ENCODE measurements at regions not wholly inside any gene's neighbourhood (a gene's known extent, or its start where the extent isn't known, plus 50 kb on each side); places are given as distances from the start of the nearest gene placed in this dataset.

DNA sequence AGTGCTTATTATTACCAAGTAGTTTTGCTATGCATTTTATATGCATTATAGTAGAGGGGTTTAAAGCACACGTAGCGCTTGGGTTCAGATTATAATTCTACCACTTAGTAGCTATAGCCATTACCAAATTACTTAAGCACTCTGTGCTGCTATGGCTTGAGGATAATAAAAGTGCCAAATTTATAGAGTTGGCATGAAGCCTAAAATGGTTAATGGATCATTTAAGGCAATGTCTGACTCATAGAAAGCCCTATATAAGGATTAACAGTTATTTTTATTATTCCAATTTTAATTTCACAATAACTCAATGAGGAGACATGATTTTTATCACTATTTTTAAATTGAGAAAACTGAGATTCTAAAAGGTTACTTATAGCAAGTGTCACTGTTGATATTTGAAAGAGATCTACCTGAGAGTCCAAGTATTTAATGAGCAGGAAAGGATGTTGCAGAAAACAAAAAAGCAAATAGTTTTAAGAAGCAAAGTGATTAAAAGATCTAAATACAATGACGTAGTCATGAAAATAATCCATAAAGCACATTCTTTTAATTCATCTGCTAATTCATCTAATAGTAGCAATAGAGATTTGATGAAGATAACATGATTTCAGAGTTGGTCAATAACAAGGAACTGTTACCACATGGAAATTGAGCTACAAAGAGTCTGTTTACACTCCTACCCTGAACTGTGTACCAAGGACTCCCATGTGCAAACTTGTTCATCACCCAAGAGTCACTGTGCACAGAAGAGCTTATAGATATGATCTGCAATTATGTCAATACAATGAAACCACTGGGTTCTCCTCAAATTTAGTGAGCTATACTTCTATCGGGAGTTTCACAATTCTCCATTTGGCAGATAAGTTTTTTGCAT is 78.8 kb upstream of the DTNA start:
- Mint-ChIP-seq H3K36me3 (ENCODE audit: low read depth) (no peaks in the 10 kb centered on the region), H3K27ac (no peak overlapping the region), H3K4me3 (no peak overlapping the region), H3K27me3 (peaks cover 2% of the 10 kb centered on the region), H3K4me1 (no peaks in the 10 kb centered on the region), H3K9me3 (no peaks in the 10 kb centered on the region)
- ATAC-seq (no peak), DNase-seq (no peak)

DNA sequence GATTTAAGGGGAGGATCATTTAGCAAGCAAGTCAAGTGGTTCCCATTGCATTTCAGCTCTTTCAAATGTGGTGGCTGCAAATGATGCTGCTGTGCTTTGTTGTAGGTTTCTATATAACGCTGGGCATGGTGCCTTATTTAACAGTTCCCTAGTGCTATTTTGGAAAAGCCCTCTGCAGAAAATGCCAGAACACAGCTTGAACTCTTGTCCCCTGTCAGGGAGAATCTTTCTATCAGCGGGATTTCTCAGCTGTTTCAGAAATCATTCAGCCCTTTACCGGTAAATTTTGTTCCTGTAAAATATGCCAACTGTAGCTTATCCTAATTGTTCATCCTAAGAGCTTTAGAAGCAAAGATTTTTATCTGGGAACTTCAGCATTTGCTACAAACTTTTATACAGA is 77.8 kb upstream of the DTNA start:
- ATAC-seq = no peak
- no peaks in the 10 kb centered on the region for H3K9me3 Mint-ChIP-seq
- H3K36me3 Mint-ChIP-seq (ENCODE audit: low read depth) = no peaks in the 10 kb centered on the region
- peaks cover 2% of the 10 kb centered on the region for H3K27me3 Mint-ChIP-seq
- no peaks in the 10 kb centered on the region for H3K4me1 Mint-ChIP-seq
- no peak overlapping the region for H3K4me3 Mint-ChIP-seq
- DNase-seq = no peak
- H3K27ac Mint-ChIP-seq = no peak overlapping the region

DNA sequence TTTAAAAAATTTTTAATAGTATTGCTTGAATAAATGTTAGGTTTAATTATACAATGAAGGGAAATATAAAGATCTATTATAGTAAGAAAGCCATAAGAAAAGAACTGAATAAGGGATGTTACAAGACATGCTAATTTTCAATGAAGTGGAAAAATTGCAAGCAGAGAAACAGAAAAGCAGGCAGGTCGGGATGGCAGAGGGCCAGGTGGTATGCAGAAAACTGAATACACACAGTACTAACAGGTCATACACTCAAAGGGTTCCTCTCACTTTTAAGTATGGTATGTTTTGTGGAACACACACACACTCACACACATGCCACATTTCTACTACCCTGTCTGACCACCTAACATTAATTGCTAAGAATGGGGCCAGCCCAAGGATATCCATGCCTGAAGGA is 76.7 kb upstream of the DTNA start:
- Mint-ChIP-seq H3K4me1 (no peaks in the 10 kb centered on the region), H3K27ac (no peak overlapping the region), H3K36me3 (ENCODE audit: low read depth) (no peaks in the 10 kb centered on the region), H3K4me3 (no peak overlapping the region), H3K9me3 (no peaks in the 10 kb centered on the region), H3K27me3 (peaks cover 2% of the 10 kb centered on the region)
- DNase-seq (no peak), ATAC-seq (no peak)

DNA sequence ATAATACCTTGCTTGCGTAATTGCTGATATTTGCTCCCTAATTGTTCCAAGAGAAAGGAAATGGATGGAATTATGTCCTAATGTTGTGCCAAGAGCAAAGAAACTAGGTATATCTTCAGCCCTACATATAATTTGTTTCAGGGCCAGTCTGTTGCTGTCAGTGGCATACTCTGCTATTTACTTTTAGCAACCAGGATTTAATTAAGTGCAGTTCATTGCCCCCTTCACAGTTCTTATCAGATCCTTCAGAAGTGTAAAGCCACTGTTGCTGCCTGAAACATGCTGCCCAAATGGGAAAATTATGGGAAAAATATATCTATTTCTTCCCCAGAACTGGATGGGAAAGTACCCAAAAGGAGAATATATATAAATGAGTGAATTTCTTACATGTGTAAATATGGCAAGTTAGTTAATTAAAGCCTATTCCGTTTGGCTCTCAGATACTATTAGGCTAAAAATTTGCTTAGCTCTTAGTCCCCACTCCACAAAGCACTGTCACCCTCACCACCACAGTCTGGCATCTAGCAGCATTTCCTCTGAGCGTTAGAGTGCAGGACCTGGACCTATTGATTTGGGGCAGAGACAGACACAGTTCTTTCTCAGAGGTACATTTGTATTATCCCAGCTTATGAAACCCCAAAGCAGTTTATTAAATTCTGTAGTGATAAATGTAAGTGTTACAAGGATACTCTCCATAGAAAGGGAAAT is 72.8 kb upstream of the DTNA start:
- no peaks in the 10 kb centered on the region for H3K9me3 Mint-ChIP-seq
- H3K36me3 Mint-ChIP-seq (ENCODE audit: low read depth) = no peaks in the 10 kb centered on the region
- no peak overlapping the region for H3K27ac Mint-ChIP-seq
- H3K27me3 Mint-ChIP-seq = no peaks in the 10 kb centered on the region
- no peak overlapping the region for H3K4me3 Mint-ChIP-seq
- no peaks in the 10 kb centered on the region for H3K4me1 Mint-ChIP-seq
- DNase-seq (no peak), ATAC-seq (no peak)

DNA sequence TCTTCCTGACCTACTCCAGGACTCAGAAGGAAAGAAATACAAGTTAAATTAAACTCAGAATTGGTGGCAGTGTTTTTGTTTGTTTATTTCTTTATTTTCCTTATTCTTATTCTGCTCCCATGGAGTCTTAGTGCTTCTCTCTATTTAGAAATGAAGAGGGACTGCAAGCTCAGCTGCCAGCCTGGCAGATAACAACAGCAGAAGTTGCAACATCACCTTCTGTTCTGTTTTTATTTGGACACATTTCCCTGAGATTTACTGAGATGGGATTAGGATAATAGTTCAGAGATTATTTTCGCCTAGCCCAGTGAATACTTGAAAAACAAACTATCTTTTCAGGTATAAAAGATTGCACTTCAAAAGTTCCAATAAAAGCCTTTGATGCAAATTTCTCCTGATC is 70.4 kb upstream of the DTNA start:
- no peak for DNase-seq
- Mint-ChIP-seq H3K27ac (no peak overlapping the region), H3K36me3 (ENCODE audit: low read depth) (no peaks in the 10 kb centered on the region), H3K27me3 (no peaks in the 10 kb centered on the region), H3K4me3 (no peak overlapping the region), H3K9me3 (no peaks in the 10 kb centered on the region), H3K4me1 (no peaks in the 10 kb centered on the region)
- no peak for ATAC-seq

DNA sequence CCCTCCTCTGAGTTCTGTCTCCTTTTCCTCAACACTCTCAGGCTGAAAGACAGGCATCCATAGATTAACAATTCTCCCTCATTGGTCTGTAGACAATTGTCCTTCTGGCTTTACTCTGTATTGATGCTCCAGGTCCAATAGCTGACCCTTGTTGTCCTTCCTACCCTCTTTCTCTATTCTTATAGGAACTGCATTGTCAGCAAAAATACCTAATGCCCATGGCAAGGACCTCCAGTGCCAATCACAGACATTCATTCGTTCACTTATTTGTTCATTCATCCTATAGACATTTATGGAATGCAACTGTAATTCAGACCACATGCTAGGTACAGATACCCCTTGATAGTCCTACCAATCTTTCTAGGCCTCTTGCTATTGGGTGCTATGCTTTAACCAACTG is 69.8 kb upstream of the DTNA start:
- H3K4me1 Mint-ChIP-seq = no peaks in the 10 kb centered on the region
- ATAC-seq (no peak), DNase-seq (no peak)
- no peaks in the 10 kb centered on the region for H3K27me3 Mint-ChIP-seq
- no peak overlapping the region for H3K27ac Mint-ChIP-seq
- H3K36me3 Mint-ChIP-seq (ENCODE audit: low read depth) = no peaks in the 10 kb centered on the region
- no peaks in the 10 kb centered on the region for H3K9me3 Mint-ChIP-seq
- H3K4me3 Mint-ChIP-seq = no peak overlapping the region

DNA sequence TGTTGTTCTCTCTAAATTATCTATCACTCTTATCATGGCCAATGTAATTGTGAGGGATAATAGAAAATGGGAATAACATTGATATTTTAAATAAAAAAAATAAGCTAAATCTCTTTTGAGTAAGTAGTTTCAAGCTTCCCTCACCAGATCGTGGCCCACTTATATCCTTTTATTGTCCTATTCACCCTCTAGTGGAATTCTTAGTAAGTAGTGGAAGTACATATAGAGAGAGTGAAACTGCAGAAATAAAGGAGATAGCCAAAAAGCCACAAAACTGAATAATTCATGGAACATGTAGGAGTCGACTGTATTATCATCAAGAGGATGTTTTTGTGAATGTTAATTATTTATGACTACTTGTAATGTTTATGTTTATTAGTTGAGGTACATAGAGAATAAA is 66.1 kb upstream of the DTNA start:
- H3K27me3 Mint-ChIP-seq = no peaks in the 10 kb centered on the region
- no peak overlapping the region for H3K27ac Mint-ChIP-seq
- no peaks in the 10 kb centered on the region for H3K4me1 Mint-ChIP-seq
- ATAC-seq = no peak
- no peak overlapping the region for H3K4me3 Mint-ChIP-seq
- DNase-seq = no peak
- no peaks in the 10 kb centered on the region for H3K36me3 Mint-ChIP-seq (ENCODE audit: low read depth)
- H3K9me3 Mint-ChIP-seq = no peaks in the 10 kb centered on the region

DNA sequence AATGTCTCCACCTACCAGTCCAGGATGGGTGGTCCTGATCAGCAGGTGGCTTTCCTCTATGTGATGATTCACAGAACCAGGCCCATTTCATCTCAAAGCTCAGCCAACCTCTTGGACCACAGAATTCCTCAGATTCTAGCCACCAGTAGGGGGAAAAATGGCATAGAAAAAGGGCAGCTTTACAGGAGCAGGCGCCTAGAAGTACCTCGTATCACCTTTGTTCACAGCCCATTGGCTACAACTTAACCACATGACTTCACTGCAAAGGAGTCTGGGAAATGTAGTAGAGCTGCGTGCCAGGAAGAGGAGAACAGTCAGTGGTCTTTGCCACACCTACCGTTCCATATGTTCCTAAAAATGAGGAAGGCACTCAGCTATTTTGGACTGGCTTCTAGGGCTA is 62.8 kb upstream of the DTNA start:
- Mint-ChIP-seq H3K9me3 (no peaks in the 10 kb centered on the region), H3K4me1 (no peaks in the 10 kb centered on the region), H3K27me3 (peaks cover 5% of the 10 kb centered on the region), H3K4me3 (no peak overlapping the region), H3K27ac (no peak overlapping the region), H3K36me3 (ENCODE audit: low read depth) (no peaks in the 10 kb centered on the region)
- ATAC-seq (no peak), DNase-seq (no peak)

DNA sequence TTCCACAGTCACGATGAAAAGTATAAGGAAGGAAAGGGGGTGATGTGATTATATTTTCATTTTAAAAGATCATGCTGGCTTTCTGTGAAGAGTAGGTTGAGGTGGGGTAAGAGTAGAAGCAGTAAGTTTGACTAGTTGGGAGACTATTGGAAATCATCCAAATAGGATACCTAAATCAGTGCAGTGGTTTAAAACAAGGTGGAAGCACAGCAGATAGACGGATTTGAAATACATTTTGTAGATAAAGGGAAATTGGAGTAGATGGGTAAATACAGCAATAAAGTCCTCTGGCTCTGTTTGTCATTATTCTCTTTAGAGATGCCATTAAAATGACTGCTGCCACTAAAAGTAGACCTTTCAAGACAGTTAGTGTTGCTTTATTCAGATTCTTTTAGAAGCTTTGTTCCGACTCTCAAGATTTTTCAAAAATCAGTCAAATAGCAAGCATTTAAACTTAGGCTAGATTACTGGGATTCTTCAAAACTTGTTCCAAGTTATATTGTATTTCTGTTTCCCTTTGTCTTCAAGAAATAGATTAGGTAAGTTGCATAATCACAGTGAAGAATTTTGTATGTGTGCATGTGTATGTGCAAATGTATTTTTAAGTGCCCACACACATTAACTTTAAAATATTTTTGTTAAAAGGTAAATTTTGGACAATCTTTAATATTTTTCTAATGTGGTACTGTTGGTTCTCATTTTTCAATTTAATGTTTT is 61.7 kb upstream of the DTNA start:
- Mint-ChIP-seq H3K36me3 (ENCODE audit: low read depth) (no peaks in the 10 kb centered on the region), H3K4me1 (no peaks in the 10 kb centered on the region)

DNA sequence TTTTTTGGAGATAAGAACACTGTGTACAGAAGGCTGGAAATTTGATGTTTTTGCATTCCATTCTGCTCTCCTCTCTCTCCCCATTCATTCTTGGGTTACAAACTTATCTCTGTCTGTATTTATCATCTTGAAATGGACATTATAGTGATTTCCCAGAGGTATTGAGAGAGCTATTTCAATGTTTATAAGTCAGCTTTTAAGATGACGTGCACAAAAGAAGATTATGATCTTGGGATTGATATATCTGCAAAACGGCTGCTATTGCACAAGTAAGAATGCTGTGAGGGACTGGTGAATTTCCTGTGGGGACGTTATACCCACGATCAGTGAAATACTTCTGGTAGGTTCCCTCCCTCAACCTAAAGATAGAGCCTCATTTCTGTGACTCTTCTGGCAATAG is 61.0 kb upstream of the DTNA start:
- Mint-ChIP-seq H3K9me3 (no peaks in the 10 kb centered on the region), H3K4me3 (no peak overlapping the region), H3K27ac (no peak overlapping the region), H3K27me3 (peaks cover 5% of the 10 kb centered on the region), H3K4me1 (no peaks in the 10 kb centered on the region), H3K36me3 (ENCODE audit: low read depth) (no peaks in the 10 kb centered on the region)
- ATAC-seq = no peak
- DNase-seq = no peak

More for the DNA sequence above, 61.7 kb upstream of the DTNA start:
- Mint-ChIP-seq H3K27me3 (peaks cover 5% of the 10 kb centered on the region), H3K9me3 (no peaks in the 10 kb centered on the region), H3K4me3 (no peak overlapping the region), H3K27ac (no peak overlapping the region)
- DNase-seq = no peak
- no peak for ATAC-seq

DNA sequence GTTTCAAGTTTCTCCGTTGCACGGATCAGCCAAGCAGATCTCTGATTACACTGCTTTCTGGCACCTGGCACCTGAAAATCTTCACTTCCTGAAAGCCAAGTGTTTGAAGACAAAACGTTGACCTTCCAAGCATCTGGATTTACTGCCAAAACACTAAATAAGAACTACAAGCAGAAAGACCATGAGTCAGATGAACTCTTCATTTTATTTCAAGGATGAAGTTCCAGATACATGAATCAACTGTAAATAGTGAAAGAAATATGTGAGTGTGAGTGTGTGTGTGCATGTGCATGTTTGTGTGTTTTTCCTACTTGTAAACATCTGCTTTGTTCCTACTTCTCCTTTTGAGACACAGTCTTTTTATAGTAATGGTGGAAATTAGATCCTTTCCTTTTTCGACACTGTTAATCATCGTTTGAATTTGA is 60.0 kb upstream of the DTNA start:
- H3K4me1 Mint-ChIP-seq = no peaks in the 10 kb centered on the region
- H3K4me3 Mint-ChIP-seq = no peak overlapping the region
- no peak for ATAC-seq
- no peaks in the 10 kb centered on the region for H3K36me3 Mint-ChIP-seq (ENCODE audit: low read depth)
- H3K9me3 Mint-ChIP-seq = no peaks in the 10 kb centered on the region
- DNase-seq = no peak
- H3K27ac Mint-ChIP-seq = no peak overlapping the region
- peaks cover 5% of the 10 kb centered on the region for H3K27me3 Mint-ChIP-seq

DNA sequence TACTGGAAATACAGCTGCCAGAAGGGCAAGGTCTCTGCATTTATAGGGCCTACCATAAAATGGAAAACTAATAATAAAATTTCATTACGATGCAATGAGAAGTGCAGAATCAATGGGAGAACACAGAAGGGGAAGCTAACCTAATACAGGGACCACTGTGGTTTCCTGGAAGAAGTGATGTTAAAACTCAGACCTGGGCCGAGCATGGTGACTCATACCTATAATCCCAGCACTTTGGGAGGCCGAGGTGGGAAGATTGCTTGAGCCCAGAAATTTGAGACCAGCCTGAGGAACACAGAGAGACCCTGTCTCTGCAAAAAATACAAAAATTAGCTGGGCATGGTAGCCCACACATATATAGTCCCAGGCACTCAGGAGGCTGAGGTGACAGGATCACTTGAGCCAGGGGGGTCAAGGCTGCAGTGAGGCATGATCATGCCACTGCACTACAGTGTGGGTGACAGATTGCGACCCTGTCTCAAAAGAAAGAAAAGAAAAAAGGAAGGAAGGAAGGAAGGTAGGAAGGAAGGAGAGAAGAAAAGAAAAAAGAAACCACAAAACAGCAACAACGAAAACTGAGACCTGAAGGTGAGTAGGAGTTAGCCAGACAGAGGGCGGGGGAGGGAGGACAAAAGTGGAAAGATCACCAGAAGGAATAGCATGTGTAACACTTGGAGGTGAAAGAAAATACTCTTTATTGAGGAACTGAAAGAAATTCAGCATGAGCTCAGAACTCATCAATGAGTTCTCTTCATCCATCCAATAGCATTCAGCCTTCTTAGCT is 58.3 kb upstream of the DTNA start:
- no peak for DNase-seq
- H3K4me1 Mint-ChIP-seq = no peaks in the 10 kb centered on the region
- H3K27ac Mint-ChIP-seq = no peak overlapping the region
- H3K4me3 Mint-ChIP-seq = no peak overlapping the region
- no peaks in the 10 kb centered on the region for H3K9me3 Mint-ChIP-seq
- H3K36me3 Mint-ChIP-seq (ENCODE audit: low read depth) = no peaks in the 10 kb centered on the region
- ATAC-seq = no peak
- H3K27me3 Mint-ChIP-seq = peaks cover 5% of the 10 kb centered on the region

DNA sequence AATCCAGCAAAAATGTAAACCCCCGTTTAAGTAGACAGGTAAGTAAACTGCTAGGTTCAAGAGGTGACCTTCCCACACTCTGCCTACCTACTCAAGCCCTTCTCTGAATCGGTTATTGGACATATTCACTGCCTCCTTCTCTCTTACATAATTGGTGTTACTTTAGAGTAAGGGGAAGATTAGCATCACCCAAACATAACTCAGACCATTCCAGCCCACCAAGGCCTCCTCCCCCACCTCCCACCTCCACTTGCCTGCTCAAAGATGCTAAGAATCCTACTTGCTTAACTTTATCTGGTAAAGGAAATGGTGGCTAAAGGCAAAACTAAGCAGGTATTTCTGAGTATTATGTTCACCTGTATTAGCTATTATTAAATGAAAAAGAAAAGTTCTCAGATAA is 55.0 kb upstream of the DTNA start:
- Mint-ChIP-seq H3K27ac (no peak overlapping the region), H3K36me3 (ENCODE audit: low read depth) (no peaks in the 10 kb centered on the region), H3K4me1 (no peaks in the 10 kb centered on the region), H3K9me3 (no peaks in the 10 kb centered on the region), H3K27me3 (peaks cover 12% of the 10 kb centered on the region), H3K4me3 (no peak overlapping the region)
- no peak for DNase-seq
- ATAC-seq = no peak

DNA sequence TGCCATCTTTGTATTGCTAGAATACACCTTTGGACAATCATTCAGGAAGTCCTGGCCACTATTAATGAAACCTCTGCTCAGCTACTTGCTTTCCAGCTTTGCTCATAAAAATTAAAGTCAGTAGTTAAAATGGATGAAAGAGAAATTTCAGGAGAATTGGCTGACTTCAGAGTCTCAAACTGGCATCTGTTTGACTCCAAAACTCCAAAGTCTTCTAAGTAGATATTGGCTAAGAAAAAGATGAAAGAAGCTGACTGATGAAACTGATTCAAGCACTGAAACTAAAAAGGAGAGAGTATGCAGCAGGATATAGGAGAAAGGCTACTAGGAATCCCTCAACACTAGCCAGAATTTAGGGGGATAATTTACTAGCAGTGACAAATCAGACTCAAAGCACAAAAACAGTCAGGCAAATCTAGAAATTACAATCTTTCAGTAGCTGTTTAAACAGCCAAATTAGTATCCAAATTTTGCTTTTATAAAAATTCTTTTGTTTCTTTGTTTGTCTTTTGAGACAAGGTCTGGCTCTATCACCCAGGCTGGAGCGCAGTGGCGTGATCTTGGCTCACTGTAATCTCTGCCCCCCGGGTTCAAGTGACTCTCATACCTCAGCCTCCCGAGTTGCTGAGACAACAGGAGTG is 52.1 kb upstream of the DTNA start:
- ATAC-seq (no peak), DNase-seq (no peak)
- H3K9me3 Mint-ChIP-seq = no peaks in the 10 kb centered on the region
- H3K36me3 Mint-ChIP-seq (ENCODE audit: low read depth) = no peaks in the 10 kb centered on the region
- no peaks in the 10 kb centered on the region for H3K4me1 Mint-ChIP-seq
- H3K27ac Mint-ChIP-seq = no peak overlapping the region
- no peak overlapping the region for H3K4me3 Mint-ChIP-seq
- H3K27me3 Mint-ChIP-seq = peaks cover 15% of the 10 kb centered on the region

Measured in activated naive CD8-positive, alpha-beta T cell treated with anti-CD3 and anti-CD28 coated beads, Interleukin-2, amount 50 U/mL, for 24 hours (primary cell).